H9 (cell line): ENCODE measurements at regions not wholly inside any gene's neighbourhood (a gene's known extent, or its start where the extent isn't known, plus 50 kb on each side); places are given as distances from the start of the nearest gene placed in this dataset.

Source experiments
- DNase-seq: peaks from one replicate; pipeline ENCODE4 v3.0.0-alpha.2; 2017
- H2AFZ ChIP-seq: one replicate; pipeline ENCODE4 v1.6.1; 2013; ENCODE audit warnings: mild to moderate bottlenecking, low read length, control low read depth, moderate library complexity
- H2AK5ac ChIP-seq: 2 replicates; pipeline ENCODE4 v1.6.1; 2013; ENCODE audit warnings: low read length, control low read depth, mixed read lengths; ENCODE audit not compliant: insufficient read length
- H2BK120ac ChIP-seq: one replicate; pipeline ENCODE4 v1.6.1; 2013; ENCODE audit warnings: low read depth, mild to moderate bottlenecking, low read length, control low read depth, inconsistent platforms; ENCODE audit not compliant: poor library complexity, severe bottlenecking
- H2BK12ac ChIP-seq: 2 replicates; pipeline ENCODE4 v1.6.1; 2013; ENCODE audit warnings: low read length, control low read depth, mixed read lengths, low read depth; ENCODE audit not compliant: insufficient read length
- H2BK15ac ChIP-seq: 2 replicates; pipeline ENCODE4 v1.6.1; 2013; ENCODE audit warnings: low read depth, low read length, control low read depth
- H2BK20ac ChIP-seq: one replicate; pipeline ENCODE4 v1.6.1; 2013; ENCODE audit warnings: low read depth, mild to moderate bottlenecking, low read length, control low read depth, inconsistent platforms; ENCODE audit not compliant: poor library complexity, severe bottlenecking
- H2BK5ac ChIP-seq: 2 replicates; pipeline ENCODE4 v1.6.1; 2013; ENCODE audit warnings: low read length, control low read depth, mixed read lengths; ENCODE audit not compliant: insufficient read length
- H3K14ac ChIP-seq: 2 replicates; pipeline ENCODE4 v1.6.1; 2013; ENCODE audit warnings: low read length, control low read depth; ENCODE audit not compliant: insufficient read depth
- H3K18ac ChIP-seq: 2 replicates; pipeline ENCODE4 v1.6.1; 2013; ENCODE audit warnings: low read depth, mild to moderate bottlenecking, mixed read lengths, low read length, control low read depth; ENCODE audit not compliant: insufficient read length
- H3K23ac ChIP-seq: 2 replicates; pipeline ENCODE4 v1.6.1; 2013; ENCODE audit warnings: low read length, control low read depth, mixed read lengths, low read depth; ENCODE audit not compliant: insufficient read length
- H3K23me2 ChIP-seq: 2 replicates; pipeline ENCODE4 v1.6.1; 2013; ENCODE audit warnings: low read depth, mild to moderate bottlenecking, mixed read lengths, low read length, control low read depth; ENCODE audit not compliant: insufficient read length, poor library complexity, severe bottlenecking
- H3K27ac ChIP-seq: 2 replicates; pipeline ENCODE4 v1.5.1; 2013; ENCODE audit warnings: low read length, control low read depth, mixed read lengths, low read depth; ENCODE audit not compliant: insufficient read length
- H3K27me3 ChIP-seq: 2 replicates; pipeline ENCODE4 v1.6.1; 2013; ENCODE audit warnings: low read length, control low read depth, inconsistent platforms; ENCODE audit not compliant: insufficient read depth
- H3K4ac ChIP-seq: 2 replicates; pipeline ENCODE4 v1.6.1; 2013; ENCODE audit warnings: low read depth, mild to moderate bottlenecking, control low read depth, inconsistent platforms, low read length, moderate library complexity
- H3K4me1 ChIP-seq: 2 replicates; pipeline ENCODE4 v1.6.1; 2013; ENCODE audit warnings: low read length, control low read depth, inconsistent platforms; ENCODE audit not compliant: insufficient read depth
- H3K4me2 ChIP-seq: 2 replicates; pipeline ENCODE4 v1.6.1; 2013; ENCODE audit warnings: low read length, control low read depth, mixed read lengths; ENCODE audit not compliant: insufficient read length, insufficient read depth
- H3K56ac ChIP-seq: 2 replicates; pipeline ENCODE4 v1.6.1; 2013; ENCODE audit warnings: low read depth, mild to moderate bottlenecking, mixed read lengths, low read length, control low read depth; ENCODE audit not compliant: insufficient read length
- H3K79me1 ChIP-seq: 2 replicates; pipeline ENCODE4 v1.6.1; 2013; ENCODE audit warnings: low read depth, mild to moderate bottlenecking, moderate library complexity, low read length, control low read depth, inconsistent platforms; ENCODE audit not compliant: insufficient read depth, poor library complexity, severe bottlenecking
- H3K79me2 ChIP-seq: 2 replicates; pipeline ENCODE4 v1.6.1; 2013; ENCODE audit warnings: low read length, control low read depth, inconsistent platforms; ENCODE audit not compliant: insufficient read depth
- H3K9ac ChIP-seq: 2 replicates; pipeline ENCODE4 v1.6.1; 2013; ENCODE audit warnings: low read length, control low read depth, mixed read lengths; ENCODE audit not compliant: insufficient read length; ENCODE audit errors: extremely low read depth
- H3K9me3 ChIP-seq: one replicate; pipeline ENCODE4 v1.6.1; 2013; ENCODE audit warnings: low read depth, low read length, inconsistent platforms; ENCODE audit not compliant: control insufficient read depth
- H3T11ph ChIP-seq: one replicate; pipeline ENCODE4 v1.6.1; 2013; ENCODE audit warnings: mild to moderate bottlenecking, low read length, control low read depth, inconsistent platforms
- H4K20me1 ChIP-seq: one replicate; pipeline ENCODE4 v1.6.1; 2013; ENCODE audit not compliant: control insufficient read depth, insufficient read length, insufficient read depth
- H4K5ac ChIP-seq: 2 replicates; pipeline ENCODE4 v1.6.1; 2013; ENCODE audit warnings: low read depth, mild to moderate bottlenecking, mixed read lengths, low read length, control low read depth; ENCODE audit not compliant: insufficient read length
- H4K8ac ChIP-seq: replicated peaks from 2 replicates; pipeline ENCODE4 v1.6.1; 2013; ENCODE audit warnings: low read length, control low read depth, mixed read lengths, low read depth; ENCODE audit not compliant: insufficient read length
- H4K91ac ChIP-seq: 2 replicates; pipeline ENCODE4 v1.6.1; 2013; ENCODE audit warnings: low read depth, mild to moderate bottlenecking, moderate library complexity, mixed read lengths, low read length, control low read depth; ENCODE audit not compliant: insufficient read length
- H3K27ac Mint-ChIP-seq, 3 experiments: 2 replicates in 2 of 3; 3 replicates in 1 of 3; pipeline ENCODE4 v1.8.0; 2020 to 2021; ENCODE audit warnings: mixed read lengths in 3 of 3, mild to moderate bottlenecking in 1 of 3, moderate library complexity in 1 of 3
- H3K27me3 Mint-ChIP-seq: 2 replicates; pipeline ENCODE4 v1.8.0; 2021; ENCODE audit warnings: low read depth, mild to moderate bottlenecking, moderate library complexity, mixed read lengths
- H3K36me3 Mint-ChIP-seq, 3 experiments: 2 replicates in 2 of 3; 3 replicates in 1 of 3; pipeline ENCODE4 v1.8.0; 2020 to 2021; ENCODE audit warnings: low read depth in 3 of 3, mixed read lengths in 3 of 3; ENCODE audit not compliant: insufficient read depth in 1 of 3
- H3K4me1 Mint-ChIP-seq, 2 experiments: 2 replicates each; pipeline ENCODE4 v1.8.0; 2020; ENCODE audit warnings: mixed read lengths in 2 of 2
- H3K4me3 Mint-ChIP-seq, 2 experiments: 2 replicates in 1 of 2; 3 replicates in 1 of 2; pipeline ENCODE4 v1.8.0; 2020 to 2021; ENCODE audit warnings: mild to moderate bottlenecking in 2 of 2, mixed read lengths in 2 of 2, moderate library complexity in 1 of 2
- H3K9me3 Mint-ChIP-seq, 2 experiments: 2 replicates in 1 of 2; 3 replicates in 1 of 2; pipeline ENCODE4 v1.8.0; 2020; ENCODE audit warnings: mild to moderate bottlenecking in 2 of 2, mixed read lengths in 2 of 2, moderate library complexity in 1 of 2
- CTCF ChIP-seq: fragments of 200-600 bp; sonication (generic); conservative IDR thresholded peaks from 3 replicates; pipeline ENCODE4 v1.8.0; 2021; ENCODE audit warnings: antibody characterized with exemption, mild to moderate bottlenecking
- WGBS: extraction: QIAGEN DNeasy Blood & Tissue Kit; methylation state at CpG from one replicate; pipeline ENCODE4 v1.1.7; 2013; ENCODE audit warnings: missing lambda C conversion rate, low lambda C conversion rate, mixed read lengths; ENCODE audit not compliant: insufficient read length; ENCODE audit errors: extremely low coverage; 5-methylcytosine and 5-hydroxymethylcytosine counted together

- Mint-ChIP-seq H3K4me1 (peaks cover 3% of the 10 kb centered on the region in 2 experiments), H3K27ac (no peak overlapping the region; a peak in 1 of 7 replicates), H3K27me3 (peaks cover 3% of the 10 kb centered on the region), H3K9me3 (peaks cover 2 to 8% of the 10 kb centered on the region in 2 experiments; a peak in 2 of 5 replicates), H3K4me3 (no peak overlapping the region), H3K36me3 (peaks cover 0 to 8% (median 0%) of the 10 kb centered on the region in 3 experiments; a peak in 2 of 7 replicates)
- no peak overlapping the region for H3K14ac ChIP-seq
- H3K23me2 ChIP-seq: no peaks in the 10 kb centered on the region
- no peak overlapping the region for H3K18ac ChIP-seq
- H2AK5ac ChIP-seq: no peak overlapping the region
- H2BK120ac ChIP-seq: no peak overlapping the region
- no peak overlapping the region for H3K9ac ChIP-seq
- no peak overlapping the region for H2BK5ac ChIP-seq
- no peaks in the 10 kb centered on the region for H4K20me1 ChIP-seq
- no peaks in the 10 kb centered on the region for H3K9me3 ChIP-seq
- H3T11ph ChIP-seq: no peak overlapping the region
- H3K23ac ChIP-seq: no peak overlapping the region
- no peak overlapping the region for H2BK15ac ChIP-seq
- no peak overlapping the region for H2BK12ac ChIP-seq
- H2BK20ac ChIP-seq: no peak overlapping the region
- no peak overlapping the region for H4K5ac ChIP-seq
- TF ChIP-seq CTCF: no peak
- H3K56ac ChIP-seq: no peak overlapping the region
- no peak overlapping the region for H3K4me2 ChIP-seq
- no peaks in the 10 kb centered on the region for H3K79me1 ChIP-seq
- H4K8ac ChIP-seq: no peak overlapping the region
- H3K27me3 ChIP-seq: no peaks in the 10 kb centered on the region
- H3K4ac ChIP-seq: no peak overlapping the region
- no peaks in the 10 kb centered on the region for H3K79me2 ChIP-seq
- H3K4me1 ChIP-seq: no peaks in the 10 kb centered on the region; the same call in 1 of the 2 replicates
- no peak for DNase-seq
- H2AFZ ChIP-seq: no peak overlapping the region
- no peak overlapping the region for H3K27ac ChIP-seq
- H4K91ac ChIP-seq: no peak overlapping the region
- WGBS: no CpG with 5 or more reads among the region's 3 CpGs
Measured at GRCh38 chr1:117702654-117703053, 96.8 kb downstream of the TENT5C start.
